DND-41 (cell line): ENCODE measurements at regions not wholly inside any gene's neighbourhood (a gene's known extent, or its start where the extent isn't known, plus 50 kb on each side); places are given as distances from the start of the nearest gene placed in this dataset.

ENCODE experiments used
- CTCF ChIP-seq: IDR thresholded peaks from 2 replicates; pipeline ENCODE4 v1.5.1; 2012; ENCODE audit warnings: borderline replicate concordance, low read length, moderate library complexity, mild to moderate bottlenecking; ENCODE audit not compliant: poor library complexity, severe bottlenecking; ENCODE audit errors: extremely low read depth
- EZH2 ChIP-seq: IDR thresholded peaks from 3 replicates; pipeline ENCODE4 v1.6.1; 2012; ENCODE audit warnings: borderline replicate concordance, low read depth, mild to moderate bottlenecking, moderate library complexity, low read length, inconsistent platforms; ENCODE audit not compliant: severe bottlenecking

GRCh38 chr9:13555989-13556500, 276.6 kb upstream of the MPDZ start:
- TF ChIP-seq CTCF (no peak), EZH2 (no peak)
